HCT116 (cell line): ENCODE measurements at regions not wholly inside any gene's neighbourhood (a gene's known extent, or its start where the extent isn't known, plus 50 kb on each side); places are given as distances from the start of the nearest gene placed in this dataset.

ENCODE experiments used
- ATAC-seq: fragments of 200-7000 bp; cut with Tn5 transposase; 2 replicates; pipeline ENCODE4 v1.9.1; 2020; ENCODE audit warnings: mild to moderate bottlenecking, moderate library complexity
- BruUV-seq: library from RNA; stranded (reverse); fragments of 400-500 nt; replicated peaks from 2 replicates; lab custom pipeline; 2021; lab: Mats Ljungman, UMichigan
- CTCF ChIA-PET: fragments of 300-600 bp; sonication (Branson Sonifier 250); formaldehyde crosslinking; loops from one replicate; lab custom pipeline; 2021; ENCODE audit warnings: antibody characterized with exemption; lab: Charles Lee
- POLR2A ChIA-PET: fragments of 300-600, 350-600 bp; sonication (Branson Sonifier 250); formaldehyde crosslinking; loops from one replicate; lab custom pipeline; 2021; ENCODE audit warnings: antibody characterized with exemption; lab: Charles Lee
- RAD21 ChIA-PET, 2 experiments: fragments of 300-600 bp; sonication (Branson Sonifier 250); formaldehyde crosslinking; loops; one replicate each; lab custom pipeline; 2023; ENCODE audit warnings: low total read pairs in 2 of 2; ENCODE audit not compliant: uncharacterized antibody in 2 of 2, unreplicated experiment in 2 of 2, low non-redundant PET in 1 of 2; lab: Charles Lee
- DNase-seq: peaks from one replicate; pipeline ENCODE4 v3.0.0-alpha.2; 2010; ENCODE audit warnings: low read depth, low spot score
- H2AFZ ChIP-seq: fragments of 200-600 bp; shearing (Covaris generic), sonication (generic); 2 replicates; pipeline ENCODE4 v1.6.1; 2017; ENCODE audit warnings: low read depth, mixed run types, mixed read lengths, antibody characterized with exemption, low read length; ENCODE audit not compliant: poor library complexity, severe bottlenecking
- H3K27ac ChIP-seq: 2 replicates; pipeline ENCODE4 v1.5.1; 2012; ENCODE audit warnings: low read depth, low read length
- H3K27me3 ChIP-seq: fragments of 200-600 bp; sonication (generic); 2 replicates; pipeline ENCODE4 v1.6.1; 2016; ENCODE audit warnings: mixed run types, low read length, mixed read lengths; ENCODE audit not compliant: insufficient read depth
- H3K36me3 ChIP-seq, 2 experiments: fragments of 200-500 bp in 1 of 2; fragments of 200-600 bp in 1 of 2; sonication (Bioruptor generic) in 1 of 2; sonication (generic) in 1 of 2; 2 replicates each; pipeline versions ENCODE4 v1.5.1 to v1.6.1; 2014 to 2016; ENCODE audit warnings: low read length in 2 of 2, inconsistent platforms in 1 of 2, mixed read lengths in 1 of 2, mixed run types in 1 of 2; ENCODE audit not compliant: insufficient read depth in 2 of 2, control insufficient read depth in 1 of 2
- H3K4me1 ChIP-seq, 2 experiments: fragments of 200-600 bp in 1 of 2; sonication (generic) in 1 of 2; 2 replicates each; pipeline versions ENCODE4 v1.5.1 to v1.6.1; 2012 to 2017; ENCODE audit warnings: low read length in 2 of 2, inconsistent platforms in 1 of 2, mild to moderate bottlenecking in 1 of 2, mixed read lengths in 1 of 2, mixed run types in 1 of 2, moderate library complexity in 1 of 2; ENCODE audit not compliant: insufficient read depth in 2 of 2, control insufficient read depth in 1 of 2
- H3K4me2 ChIP-seq: fragments of 200-600 bp; sonication (generic); 2 replicates; pipeline ENCODE4 v1.6.1; 2017; ENCODE audit warnings: mixed run types, low read length, mixed read lengths
- H3K4me3 ChIP-seq, 2 experiments: fragments of 200-600 bp in 1 of 2; sonication (generic) in 1 of 2; replicated peaks in 1 of 2; 2 replicates each; pipeline ENCODE4 v1.5.1; 2011 to 2016; ENCODE audit warnings: low read length in 2 of 2, control low read depth in 1 of 2, low read depth in 1 of 2, mild to moderate bottlenecking in 1 of 2, mixed read lengths in 1 of 2, mixed run types in 1 of 2
- H3K79me2 ChIP-seq: fragments of 200-600 bp; sonication (generic); 2 replicates; pipeline ENCODE4 v1.6.1; 2017; ENCODE audit warnings: mild to moderate bottlenecking, mixed run types, low read length, moderate library complexity, mixed read lengths; ENCODE audit not compliant: insufficient read depth
- H3K9ac ChIP-seq: fragments of 200-600 bp; sonication (generic); 2 replicates; pipeline ENCODE4 v1.6.1; 2016; ENCODE audit warnings: low read length, mixed read lengths
- H3K9me2 ChIP-seq: fragments of 200-600 bp; sonication (generic), shearing (Covaris generic); 2 replicates; pipeline ENCODE4 v1.6.1; 2017; ENCODE audit warnings: mixed run types, mild to moderate bottlenecking, moderate library complexity; ENCODE audit not compliant: insufficient read depth
- H3K9me3 ChIP-seq, 2 experiments: fragments of 200-500 bp in 1 of 2; fragments of 200-600 bp in 1 of 2; sonication (Bioruptor generic) in 1 of 2; sonication (generic) in 1 of 2; 2 replicates each; pipeline ENCODE4 v1.6.1; 2014 to 2017; ENCODE audit warnings: low read length in 2 of 2, mixed read lengths in 2 of 2, inconsistent platforms in 1 of 2, low read depth in 1 of 2, mild to moderate bottlenecking in 1 of 2, mixed run types in 1 of 2, moderate library complexity in 1 of 2; ENCODE audit not compliant: control insufficient read depth in 1 of 2, insufficient read depth in 1 of 2
- H4K20me1 ChIP-seq: fragments of 200-600 bp; sonication (generic), shearing (Covaris generic); 2 replicates; pipeline ENCODE4 v1.6.1; 2017; ENCODE audit warnings: mixed run types, mild to moderate bottlenecking, moderate library complexity; ENCODE audit not compliant: insufficient read depth
- CEBPB ChIP-seq: IDR thresholded peaks from 2 replicates; pipeline ENCODE4 v1.6.1; 2012; ENCODE audit warnings: low read depth
- CTCF ChIP-seq, 3 experiments: fragments of 200-600 bp in 1 of 3; sonication (generic) in 1 of 3; IDR thresholded peaks in 2 of 3; conservative IDR thresholded peaks in 1 of 3; 2 replicates each; pipeline ENCODE4 v1.5.1; 2012 to 2017; ENCODE audit warnings: low read depth in 2 of 3, low read length in 2 of 3, antibody characterized with exemption in 1 of 3, borderline replicate concordance in 1 of 3, control low read depth in 1 of 3, mild to moderate bottlenecking in 1 of 3, mixed read lengths in 1 of 3, mixed run types in 1 of 3, moderate library complexity in 1 of 3; ENCODE audit not compliant: insufficient read depth in 1 of 3
- EGR1 ChIP-seq: IDR thresholded peaks from 2 replicates; pipeline ENCODE4 v1.6.1; 2012; ENCODE audit warnings: low read depth
- ELF1 ChIP-seq: IDR thresholded peaks from 2 replicates; pipeline ENCODE4 v1.6.1; 2012; ENCODE audit warnings: low read depth, borderline replicate concordance
- EZH2 ChIP-seq: fragments of 200-600 bp; sonication (generic); IDR thresholded peaks from 2 replicates; pipeline ENCODE4 v1.6.1; 2017; ENCODE audit warnings: antibody characterized with exemption, mixed run types
- JUND ChIP-seq: IDR thresholded peaks from 2 replicates; pipeline ENCODE4 v1.6.1; 2012
- POLR2A ChIP-seq: IDR thresholded peaks from 2 replicates; pipeline ENCODE4 v1.7.0; 2011; ENCODE audit warnings: borderline replicate concordance; ENCODE audit not compliant: insufficient read depth, insufficient read length; ENCODE audit errors: extremely low read depth
- POLR2AphosphoS5 ChIP-seq: IDR thresholded peaks from 2 replicates; pipeline ENCODE4 v1.6.1; 2011; ENCODE audit warnings: mild to moderate bottlenecking, low read depth, low read length, moderate library complexity
- SIN3A ChIP-seq: IDR thresholded peaks from 2 replicates; pipeline ENCODE4 v1.6.1; 2012; ENCODE audit warnings: low read depth
- ZBTB33 ChIP-seq: IDR thresholded peaks from 2 replicates; pipeline ENCODE4 v1.6.1; 2011; ENCODE audit warnings: mild to moderate bottlenecking, low read length, moderate library complexity; ENCODE audit not compliant: insufficient replicate concordance; ENCODE audit errors: extremely low read depth
- ZFX ChIP-seq: fragments of 450-650 bp; IDR thresholded peaks from 2 replicates; pipeline ENCODE4 v1.6.1; 2017
- ZNF274 ChIP-seq: fragments of 200-500 bp; sonication (Bioruptor generic); IDR thresholded peaks from 2 replicates; pipeline ENCODE4 v1.6.1; 2014; ENCODE audit warnings: mild to moderate bottlenecking, low read depth, low read length, inconsistent platforms
- intact Hi-C: fragments of 100-400 bp; cut with micrococcal nuclease; formaldehyde crosslinking; loops from 2 replicates; pipeline ENCODE4 v1.10.0; 2022
- TF ChIP-seq, protein P1 (sequence below): IDR thresholded peaks from 2 replicates; pipeline ENCODE4 v1.6.1; 2012

GRCh38 chr5:18393565-18394442 is 759.5 kb downstream of the TAF11L14 start:
- Histone ChIP-seq H3K9me2 (no peaks in the 10 kb centered on the region), H3K27me3 (no peaks in the 10 kb centered on the region), H3K9me3 (peaks cover 6 to 10% of the 10 kb centered on the region in 2 experiments; a peak in 2 of 4 replicates), H3K4me1 (no peaks in the 10 kb centered on the region), H3K9ac (no peak overlapping the region), H3K4me3 (no peak overlapping the region), H2AFZ (no peak overlapping the region), H3K79me2 (no peaks in the 10 kb centered on the region), H4K20me1 (no peaks in the 10 kb centered on the region), H3K4me2 (no peak overlapping the region), H3K27ac (no peak overlapping the region), H3K36me3 (no peaks in the 10 kb centered on the region)
- no TSS peak for BruUV-seq
- no peak for TF ChIP-seq CEBPB
- TF ChIP-seq POLR2A: no peak
- TF ChIP-seq SIN3A: no peak
- TF ChIP-seq CTCF (IDR thresholded peaks at IDR 0.05 in 2 of 3, conservative IDR thresholded peaks at IDR 0.05 in 1 of 3; ENCODE audit: borderline replicate concordance in 1 of 3, insufficient read depth in 1 of 3, low read depth in 2 of 3, low read length in 2 of 3): peak in 2 of 3 experiments; percentile 53 to 57; a peak in 4 of 6 replicates
- no peak for TF ChIP-seq JUND
- no peak for TF ChIP-seq ZFX
- DNase-seq: no peak
- ATAC-seq: no peak
- intact Hi-C loops: no loop called here
- RAD21 ChIA-PET: no interaction called here
- POLR2A ChIA-PET: no interaction called here
- CTCF ChIA-PET: no interaction called here

GRCh38 chr5:18394443-18394804 is 760.2 kb downstream of the TAF11L14 start:
- no peaks in the 10 kb centered on the region for H3K4me1 ChIP-seq
- no peaks in the 10 kb centered on the region for H3K79me2 ChIP-seq
- no peaks in the 10 kb centered on the region for H3K9me2 ChIP-seq
- H3K4me3 ChIP-seq: no peak overlapping the region
- H4K20me1 ChIP-seq: no peaks in the 10 kb centered on the region
- no peak overlapping the region for H3K27ac ChIP-seq
- ChIA-PET CTCF (no interaction called here), POLR2A (no interaction called here), RAD21 (no interaction called here)
- H3K4me2 ChIP-seq: no peak overlapping the region
- no peak overlapping the region for H3K9ac ChIP-seq
- peaks cover 6 to 10% of the 10 kb centered on the region in 2 experiments; a peak in 2 of 4 replicates for H3K9me3 ChIP-seq
- no TSS peak for BruUV-seq
- no peaks in the 10 kb centered on the region for H3K27me3 ChIP-seq
- ATAC-seq (no peak), DNase-seq (no peak)
- intact Hi-C loops: no loop called here
- no peaks in the 10 kb centered on the region for H3K36me3 ChIP-seq
- H2AFZ ChIP-seq: no peak overlapping the region
- TF ChIP-seq POLR2AphosphoS5 (no peak), CEBPB (no peak), JUND (no peak), ZNF274 (no peak), CTCF (IDR thresholded peaks at IDR 0.05 in 2 of 3, conservative IDR thresholded peaks at IDR 0.05 in 1 of 3; ENCODE audit: borderline replicate concordance in 1 of 3, insufficient read depth in 1 of 3, low read depth in 2 of 3, low read length in 2 of 3) (no peak), EGR1 (no peak), ELF1 (no peak), ZBTB33 (no peak), EZH2 (no peak)
- TF ChIP-seq, protein P1, sequence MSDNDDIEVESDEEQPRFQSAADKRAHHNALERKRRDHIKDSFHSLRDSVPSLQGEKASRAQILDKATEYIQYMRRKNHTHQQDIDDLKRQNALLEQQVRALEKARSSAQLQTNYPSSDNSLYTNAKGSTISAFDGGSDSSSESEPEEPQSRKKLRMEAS: no peak
